Tibial artery (tissue), 4 donors: ENCODE measurements at regions not wholly inside any gene's neighbourhood (a gene's known extent, or its start where the extent isn't known, plus 50 kb on each side); places are given as distances from the start of the nearest gene placed in this dataset.

ENCODE experiments used
- DNase-seq, 2 donors: peaks; one replicate each; pipeline ENCODE4 v3.0.0-alpha.2; 2019
- H3K27ac ChIP-seq, 2 donors: fragments of 200-600 bp; sonication (generic) in 1 of 2; 1 replicate in 1 of 2; 2 replicates in 1 of 2; pipeline ENCODE4 v1.5.1; 2018 to 2019; ENCODE audit warnings: mild to moderate bottlenecking in 1 of 2
- H3K27me3 ChIP-seq, 2 donors: fragments of 200-600 bp; sonication (generic) in 1 of 2; one replicate each; pipeline versions ENCODE4 v1.5.1 to v1.6.0; 2016 to 2019
- H3K36me3 ChIP-seq, 3 donors: fragments of 200-600 bp; sonication (generic) in 2 of 3; one replicate each; pipeline ENCODE4 v1.5.1; 2016 to 2019; ENCODE audit warnings: mild to moderate bottlenecking in 2 of 3
- H3K4me1 ChIP-seq, 4 donors: fragments of 200-600 bp; sonication (generic) in 2 of 4; 1 replicate in 3 of 4; 2 replicates in 1 of 4; pipeline ENCODE4 v1.5.1; 2016 to 2019
- H3K4me3 ChIP-seq, 2 donors: fragments of 200-600 bp; sonication (generic) in 1 of 2; 1 replicate in 1 of 2; 2 replicates in 1 of 2; pipeline ENCODE4 v1.5.1; 2018 to 2019; ENCODE audit warnings: mild to moderate bottlenecking in 2 of 2
- H3K9me3 ChIP-seq, 3 donors: fragments of 200-600 bp; sonication (generic) in 1 of 3; one replicate each; pipeline ENCODE4 v1.5.1; 2016 to 2019
- intact Hi-C: fragments of 100-400 bp; cut with DNase I; formaldehyde crosslinking; loops from one replicate; pipeline ENCODE4 v1.15.0; 2023; ENCODE audit warnings: low total_unique reads
- TF ChIP-seq, protein P1 (sequence below), 2 experiments: fragments of 200-600 bp in 1 of 2; fragments of 450-650 bp in 1 of 2; IDR thresholded peaks; one replicate each; pipeline ENCODE4 v1.5.1; 2017 to 2019; ENCODE audit warnings: antibody characterized with exemption in 2 of 2, mild to moderate bottlenecking in 1 of 2, moderate library complexity in 1 of 2

GRCh38 chr9:106069241-106069640 is 374.9 kb downstream of the TMEM38B start:
- no peaks in the 10 kb centered on the region for H3K9me3 ChIP-seq
- no peak overlapping the region for H3K4me3 ChIP-seq
- H3K27ac ChIP-seq, result no peak overlapping the region
- no peaks in the 10 kb centered on the region for H3K4me1 ChIP-seq
- TF ChIP-seq, protein P1, sequence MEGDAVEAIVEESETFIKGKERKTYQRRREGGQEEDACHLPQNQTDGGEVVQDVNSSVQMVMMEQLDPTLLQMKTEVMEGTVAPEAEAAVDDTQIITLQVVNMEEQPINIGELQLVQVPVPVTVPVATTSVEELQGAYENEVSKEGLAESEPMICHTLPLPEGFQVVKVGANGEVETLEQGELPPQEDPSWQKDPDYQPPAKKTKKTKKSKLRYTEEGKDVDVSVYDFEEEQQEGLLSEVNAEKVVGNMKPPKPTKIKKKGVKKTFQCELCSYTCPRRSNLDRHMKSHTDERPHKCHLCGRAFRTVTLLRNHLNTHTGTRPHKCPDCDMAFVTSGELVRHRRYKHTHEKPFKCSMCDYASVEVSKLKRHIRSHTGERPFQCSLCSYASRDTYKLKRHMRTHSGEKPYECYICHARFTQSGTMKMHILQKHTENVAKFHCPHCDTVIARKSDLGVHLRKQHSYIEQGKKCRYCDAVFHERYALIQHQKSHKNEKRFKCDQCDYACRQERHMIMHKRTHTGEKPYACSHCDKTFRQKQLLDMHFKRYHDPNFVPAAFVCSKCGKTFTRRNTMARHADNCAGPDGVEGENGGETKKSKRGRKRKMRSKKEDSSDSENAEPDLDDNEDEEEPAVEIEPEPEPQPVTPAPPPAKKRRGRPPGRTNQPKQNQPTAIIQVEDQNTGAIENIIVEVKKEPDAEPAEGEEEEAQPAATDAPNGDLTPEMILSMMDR (IDR thresholded peaks at IDR 0.05), result no peak
- H3K36me3 ChIP-seq, result no peaks in the 10 kb centered on the region
- no peaks in the 10 kb centered on the region for H3K27me3 ChIP-seq
- DNase-seq, result no peak
- intact Hi-C loops, result loop anchor here (2.0 kb wide), 1 partner anchor 694 kb away; no protein-coding TSS in a partner anchor

GRCh38 chr9:106072421-106072820 is 378.1 kb downstream of the TMEM38B start:
- Histone ChIP-seq H3K4me3 (no peak overlapping the region), H3K27ac (no peak overlapping the region), H3K36me3 (no peaks in the 10 kb centered on the region), H3K4me1 (no peaks in the 10 kb centered on the region), H3K27me3 (no peaks in the 10 kb centered on the region), H3K9me3 (no peaks in the 10 kb centered on the region)
- no peak for DNase-seq
- TF ChIP-seq, protein P1 (IDR thresholded peaks at IDR 0.05), result no peak
- intact Hi-C loops, result no loop called here

DNA sequence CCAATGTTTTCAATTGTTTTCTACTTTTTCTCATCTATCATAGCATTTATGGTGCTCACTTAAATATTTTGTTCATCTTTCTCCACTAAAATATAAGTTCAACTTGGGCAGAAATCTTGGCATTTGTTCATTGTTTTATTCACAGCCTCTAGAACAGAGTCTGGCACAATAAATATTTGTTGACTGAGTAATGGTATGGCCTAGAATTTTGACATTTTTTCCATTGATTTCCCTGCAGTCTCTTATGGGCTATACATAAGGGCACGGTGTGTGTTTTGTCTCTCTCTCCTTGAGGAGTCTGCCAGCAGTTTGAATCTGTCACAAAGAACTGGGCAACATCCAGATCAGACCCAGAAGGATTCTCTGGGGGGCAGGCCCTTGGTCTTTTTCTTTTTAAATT is 379.7 kb downstream of the TMEM38B start:
- Histone ChIP-seq H3K9me3 (no peaks in the 10 kb centered on the region), H3K27ac (no peak overlapping the region), H3K36me3 (no peaks in the 10 kb centered on the region), H3K4me3 (no peak overlapping the region), H3K4me1 (no peaks in the 10 kb centered on the region), H3K27me3 (no peaks in the 10 kb centered on the region)
- TF ChIP-seq, protein P1 (IDR thresholded peaks at IDR 0.05), result no peak
- no peak for DNase-seq
- intact Hi-C loops, result no loop called here

- H3K4me1 ChIP-seq, result no peaks in the 10 kb centered on the region
- intact Hi-C loops, result no loop called here
- TF ChIP-seq, protein P1 (IDR thresholded peaks at IDR 0.05), result no peak
- H3K4me3 ChIP-seq, result no peak overlapping the region
- H3K27me3 ChIP-seq, result no peaks in the 10 kb centered on the region
- no peak overlapping the region for H3K27ac ChIP-seq
- H3K9me3 ChIP-seq, result no peaks in the 10 kb centered on the region
- no peak for DNase-seq
- H3K36me3 ChIP-seq, result no peaks in the 10 kb centered on the region
Observed at GRCh38 chr9:106075236-106075959, 381.1 kb downstream of the TMEM38B start.

DNA sequence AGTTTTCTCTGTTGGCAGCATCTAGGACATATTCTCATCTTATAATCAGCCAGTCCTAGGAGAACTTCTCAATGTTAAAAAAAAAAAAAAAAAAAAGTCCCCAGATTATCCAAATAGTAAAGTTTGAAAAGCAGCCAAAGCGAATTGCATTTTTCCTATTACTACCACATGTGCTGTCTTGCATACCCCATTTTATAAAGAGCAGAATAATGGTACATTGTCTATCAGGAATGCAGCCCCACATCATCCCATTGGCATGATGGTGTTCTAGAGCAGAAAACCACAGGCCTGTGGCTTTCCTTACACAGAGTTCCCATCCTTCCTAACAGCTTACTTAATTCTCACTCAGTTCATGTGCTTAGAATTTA is 381.6 kb downstream of the TMEM38B start:
- no peak for DNase-seq
- H3K4me1 ChIP-seq, result no peaks in the 10 kb centered on the region
- intact Hi-C loops, result no loop called here
- no peaks in the 10 kb centered on the region for H3K36me3 ChIP-seq
- H3K27ac ChIP-seq, result no peak overlapping the region
- no peaks in the 10 kb centered on the region for H3K9me3 ChIP-seq
- no peak overlapping the region for H3K4me3 ChIP-seq
- no peaks in the 10 kb centered on the region for H3K27me3 ChIP-seq
- TF ChIP-seq, protein P1 (IDR thresholded peaks at IDR 0.05), result no peak

GRCh38 chr9:106076711-106077110 is 382.4 kb downstream of the TMEM38B start:
- H3K27ac ChIP-seq, result no peak overlapping the region
- TF ChIP-seq, protein P1 (IDR thresholded peaks at IDR 0.05), result no peak
- no peaks in the 10 kb centered on the region for H3K4me1 ChIP-seq
- H3K27me3 ChIP-seq, result no peaks in the 10 kb centered on the region
- no peak for DNase-seq
- H3K4me3 ChIP-seq, result no peak overlapping the region
- intact Hi-C loops, result no loop called here
- H3K9me3 ChIP-seq, result no peaks in the 10 kb centered on the region
- H3K36me3 ChIP-seq, result no peaks in the 10 kb centered on the region
